Right renal pelvis (tissue), 4 donors: ENCODE measurements at regions not wholly inside any gene's neighbourhood (a gene's known extent, or its start where the extent isn't known, plus 50 kb on each side); places are given as distances from the start of the nearest gene placed in this dataset.

ENCODE experiments used
- DNase-seq, 4 donors: peaks; one replicate each; pipeline ENCODE4 v3.0.0-alpha.2; 2013; ENCODE audit warnings: low read depth in 4 of 4, low spot score in 3 of 4, missing footprints in 1 of 4

GRCh38 chr4:107192601-107193000 lies 156.5 kb upstream of the DKK2 start:
- no peak for DNase-seq

DNA sequence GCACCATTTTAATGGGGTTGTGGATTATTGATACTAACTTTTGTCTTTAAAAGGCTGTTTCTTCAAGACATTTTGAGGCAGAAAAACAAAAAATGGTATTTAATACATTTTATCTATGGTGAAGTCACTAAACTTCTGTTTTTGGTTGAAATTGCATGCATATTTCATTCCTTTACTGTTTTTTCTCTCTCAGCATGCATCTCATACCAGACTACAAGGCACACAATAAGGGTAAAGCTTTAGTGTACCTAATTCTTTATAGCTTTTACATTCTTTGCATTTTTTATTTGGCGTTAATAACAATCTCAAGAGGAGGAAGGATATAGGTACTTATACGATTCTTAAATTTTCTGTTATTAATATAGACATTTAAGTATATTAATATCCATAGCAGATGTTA lies 151.0 kb upstream of the DKK2 start:
- no peak for DNase-seq

- DNase-seq: peak; percentile 38 to 46 (median 40)
Measured at GRCh38 chr4:107183155-107183774, 147.2 kb upstream of the DKK2 start.

- no peak for DNase-seq
Measured at GRCh38 chr4:107182347-107182746, 146.2 kb upstream of the DKK2 start.

DNA sequence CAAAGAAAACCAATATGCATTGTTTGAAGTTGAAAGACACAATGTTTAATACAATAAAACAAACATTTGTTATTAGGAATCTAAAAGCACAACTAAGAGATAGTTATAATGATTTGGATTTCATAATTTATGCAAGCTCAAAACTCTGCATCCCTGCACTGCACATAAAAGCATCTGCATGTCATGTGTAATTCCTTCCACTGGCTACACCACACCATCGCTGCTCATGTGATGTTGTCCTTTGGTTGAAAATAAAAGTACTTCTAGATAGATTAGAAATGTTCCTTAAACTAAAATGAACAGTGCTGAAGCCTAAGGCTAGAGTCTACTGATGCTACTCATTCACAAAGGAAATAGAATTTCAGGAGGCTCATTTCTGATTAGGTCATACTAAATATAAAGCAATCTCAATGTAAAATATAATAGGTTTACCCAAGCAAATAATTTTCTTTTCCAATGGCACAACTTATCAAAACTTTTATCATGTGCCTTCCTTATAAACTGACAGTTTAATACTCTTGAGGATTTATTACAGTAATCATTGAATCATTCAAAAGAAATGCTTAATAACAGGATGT lies 130.8 kb upstream of the DKK2 start:
- no peak for DNase-seq

GRCh38 chr4:107166181-107166580 lies 130.1 kb upstream of the DKK2 start:
- no peak for DNase-seq

DNA sequence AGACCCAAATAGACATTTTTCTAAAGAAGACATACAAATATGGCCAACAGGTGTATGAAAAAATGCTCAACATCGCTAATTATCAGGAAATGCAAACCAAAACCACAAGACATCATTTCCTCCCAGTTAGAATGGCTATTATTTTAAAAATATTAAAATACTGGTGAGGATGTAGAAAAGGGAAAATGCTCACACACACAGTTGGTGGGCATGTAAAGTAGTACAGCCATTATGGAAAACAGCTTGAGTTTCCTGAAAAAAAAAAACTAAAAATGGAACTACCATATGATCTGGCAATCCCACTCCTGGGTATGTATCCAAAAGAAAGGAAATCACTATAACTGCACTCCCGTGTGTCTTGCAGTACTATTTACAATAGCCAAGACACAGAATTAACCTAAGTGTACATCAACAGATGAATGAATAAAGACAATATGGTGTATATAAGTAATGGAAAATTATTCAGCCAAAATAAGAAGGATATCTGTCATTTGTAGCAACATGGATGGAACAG lies 128.9 kb upstream of the DKK2 start:
- DNase-seq: no peak

DNA sequence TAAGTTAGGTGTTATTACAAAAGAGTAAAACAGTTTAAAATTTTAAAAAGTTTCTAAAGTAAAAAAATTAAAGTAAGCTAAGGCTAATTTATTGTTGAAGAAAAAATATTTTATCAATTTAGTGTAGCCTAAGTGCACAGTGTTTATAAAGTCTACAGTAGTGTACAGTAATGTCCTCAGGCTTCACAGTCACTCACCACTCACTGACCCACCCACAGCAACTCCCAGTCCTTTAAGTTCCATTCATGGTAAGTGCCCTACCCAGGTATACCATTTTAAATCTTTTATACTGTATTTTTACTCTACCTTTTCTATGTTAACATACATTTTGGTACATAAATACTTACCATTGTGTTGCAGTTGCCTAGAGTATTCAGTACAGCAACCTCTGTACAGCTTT lies 120.3 kb upstream of the DKK2 start:
- no peak for DNase-seq

DNA sequence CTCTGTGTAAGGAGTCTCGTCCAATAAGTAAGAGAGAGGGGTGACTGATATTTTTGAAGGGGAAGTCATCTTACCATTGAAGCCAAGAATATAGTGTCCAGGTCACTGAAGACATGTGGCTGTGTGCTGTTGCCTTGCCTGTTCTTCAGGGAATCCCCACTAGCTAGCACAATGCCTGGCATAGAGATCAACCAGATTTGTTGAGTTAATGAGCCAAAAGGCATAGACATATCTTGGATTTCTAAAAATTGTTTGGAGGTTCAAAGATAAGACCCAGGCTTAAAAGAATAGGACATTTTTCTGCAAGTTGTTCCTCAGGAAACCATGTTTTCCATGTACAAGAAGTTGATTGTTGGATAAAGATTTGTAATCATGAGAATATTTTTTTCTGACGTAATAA lies 119.3 kb upstream of the DKK2 start:
- no peak for DNase-seq

DNA sequence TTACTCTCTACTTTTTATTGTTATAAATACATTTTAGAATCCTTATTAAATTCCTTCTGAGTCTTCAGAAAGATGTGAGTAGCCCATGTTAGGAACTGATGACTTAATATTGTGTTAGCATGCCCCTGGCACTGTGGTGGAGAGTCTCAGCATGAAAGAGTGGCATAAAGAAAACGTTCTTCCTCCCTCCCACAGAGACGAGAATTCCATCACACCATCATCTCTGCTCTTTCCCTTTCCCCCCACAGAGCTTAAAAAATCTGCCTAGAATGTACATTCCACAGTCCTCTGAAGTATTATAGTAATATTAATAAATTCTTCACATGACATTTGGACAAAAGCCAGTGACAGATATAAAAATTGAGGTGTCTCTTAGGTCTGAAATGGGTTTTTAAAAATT lies 117.8 kb upstream of the DKK2 start:
- no peak for DNase-seq

DNA sequence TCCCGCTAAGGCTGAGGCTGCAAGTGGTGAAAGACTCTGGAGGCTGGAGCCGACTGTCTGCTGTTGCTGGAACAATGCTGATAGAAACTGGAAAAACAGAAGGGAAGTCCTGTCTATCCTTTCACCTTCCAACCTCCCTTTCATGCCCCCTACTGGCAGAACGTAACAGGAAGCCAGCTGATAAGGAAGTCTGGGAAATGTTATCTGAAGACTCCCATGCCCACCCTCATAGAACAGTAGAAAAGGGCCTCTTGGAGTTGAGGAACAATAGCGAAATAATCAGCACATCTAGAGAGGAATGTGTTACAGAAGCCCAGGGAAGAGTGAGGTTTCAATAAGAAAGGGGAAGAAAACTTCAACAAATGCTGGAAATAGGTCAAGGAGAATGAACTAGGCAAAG lies 117.1 kb upstream of the DKK2 start:
- no peak for DNase-seq

GRCh38 chr4:107151173-107151572 lies 115.1 kb upstream of the DKK2 start:
- no peak for DNase-seq

DNA sequence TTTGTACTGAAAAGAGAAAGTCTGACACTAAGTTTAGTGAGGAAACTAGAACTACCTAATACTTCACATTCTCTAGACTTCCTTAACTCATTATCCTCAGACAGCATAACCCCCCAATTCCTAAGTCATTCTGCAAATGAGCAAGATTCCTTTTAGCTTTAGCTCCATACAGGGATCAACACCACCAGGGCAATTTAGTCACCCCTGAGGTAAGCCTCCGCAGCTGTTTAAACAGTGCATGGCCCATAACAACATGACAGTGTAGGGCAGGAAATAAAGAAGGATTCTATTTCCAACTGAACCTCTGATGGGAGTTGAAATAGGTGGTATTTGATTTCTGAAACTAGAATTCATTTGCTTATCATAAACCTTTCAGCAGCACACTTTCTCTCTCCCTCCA lies 112.8 kb upstream of the DKK2 start:
- DNase-seq: no peak

- no peak for DNase-seq
Measured at GRCh38 chr4:107147873-107148272, 111.8 kb upstream of the DKK2 start.

GRCh38 chr4:107138433-107138832 lies 102.3 kb upstream of the DKK2 start:
- no peak for DNase-seq

- no peak for DNase-seq
Measured at GRCh38 chr4:107133965-107134653, 98.0 kb upstream of the DKK2 start.

DNA sequence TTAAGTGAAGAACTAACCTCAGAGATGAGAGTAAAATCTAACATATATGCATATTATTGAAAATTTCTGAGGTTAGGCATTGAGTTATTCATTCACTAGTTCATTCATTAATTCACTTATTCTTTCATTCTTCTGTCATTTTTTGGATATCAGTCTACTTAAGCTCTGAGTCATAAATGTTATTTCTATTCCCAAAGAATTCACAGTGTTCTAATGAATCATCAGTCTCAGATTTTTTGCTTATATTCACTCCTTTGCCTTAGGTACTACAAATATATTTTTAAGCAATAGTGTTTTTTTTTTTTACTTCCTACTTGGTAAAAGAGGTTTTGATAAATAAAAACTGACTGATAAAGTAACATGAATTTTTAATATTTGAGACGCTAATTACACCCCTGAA lies 95.2 kb upstream of the DKK2 start:
- no peak for DNase-seq

- DNase-seq: no peak
Measured at GRCh38 chr4:107130157-107130556, 94.0 kb upstream of the DKK2 start.

DNA sequence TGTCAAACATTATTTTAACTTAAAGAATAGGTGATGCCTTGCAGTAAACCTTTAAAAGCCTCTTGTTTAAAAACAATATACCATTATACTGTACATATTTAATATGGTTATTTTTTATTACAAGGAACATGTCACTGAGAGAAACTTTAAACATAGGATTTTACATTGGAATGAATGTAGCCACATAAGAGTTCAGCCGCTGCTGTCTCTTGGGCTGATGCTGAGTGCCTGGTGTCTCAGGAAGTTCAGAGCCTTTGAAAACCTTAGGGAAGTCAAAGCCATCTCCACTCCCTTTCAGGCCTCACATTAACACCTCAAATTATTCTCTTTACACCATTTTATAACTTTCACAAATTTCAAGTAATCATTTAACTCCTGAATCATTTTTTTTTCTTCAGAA lies 93.5 kb upstream of the DKK2 start:
- DNase-seq: no peak

DNA sequence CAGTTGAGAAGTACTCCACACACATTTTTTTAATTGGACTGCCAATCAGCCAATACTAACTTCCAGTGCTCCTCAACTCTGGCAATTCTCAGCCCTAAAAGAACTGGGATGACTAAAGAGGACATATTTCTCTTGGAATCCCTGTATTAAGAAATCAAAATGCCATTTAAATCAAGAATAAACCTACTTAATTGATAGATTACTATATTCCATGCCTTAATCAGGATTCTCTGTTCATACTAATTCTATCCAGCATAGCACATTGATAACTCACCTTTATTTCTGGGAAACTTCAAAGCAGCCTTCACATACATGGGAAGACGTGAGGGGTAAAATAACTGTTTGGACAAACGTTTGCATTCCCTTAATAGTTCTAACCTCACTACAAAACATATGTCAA lies 93.0 kb upstream of the DKK2 start:
- no peak for DNase-seq

DNA sequence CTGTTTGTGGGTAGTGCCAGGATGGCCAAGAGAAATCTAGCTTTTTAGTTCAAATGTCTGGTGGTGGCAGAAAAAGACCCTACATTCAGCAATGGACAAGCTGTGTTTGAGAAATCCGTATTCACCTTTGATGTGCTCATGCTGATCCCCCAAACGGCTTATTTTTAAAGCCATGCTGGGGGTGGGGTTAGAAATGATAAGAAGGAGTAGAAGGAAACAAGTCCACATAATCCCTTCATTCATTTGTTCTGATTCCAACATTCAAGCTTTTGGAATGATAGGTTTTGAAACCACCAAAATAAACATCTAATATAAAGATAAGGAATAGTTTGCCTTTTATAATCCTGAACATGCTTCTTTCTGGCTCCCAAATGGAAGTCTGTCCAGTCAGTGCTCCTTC lies 92.0 kb upstream of the DKK2 start:
- no peak for DNase-seq

GRCh38 chr4:107125496-107125895 lies 89.4 kb upstream of the DKK2 start:
- no peak for DNase-seq
